Breast epithelium (tissue), 3 donors: ENCODE measurements at regions not wholly inside any gene's neighbourhood (a gene's known extent, or its start where the extent isn't known, plus 50 kb on each side); places are given as distances from the start of the nearest gene placed in this dataset.

ENCODE experiments used
- CTCF ChIP-seq, 3 donors: fragments of 450-650 bp; IDR thresholded peaks; one replicate each; pipeline ENCODE4 v1.5.1; 2016 to 2017; ENCODE audit warnings: antibody characterized with exemption in 3 of 3, mild to moderate bottlenecking in 3 of 3, moderate library complexity in 3 of 3
- POLR2A ChIP-seq: fragments of 450-650 bp; IDR thresholded peaks from one replicate; pipeline ENCODE4 v1.6.1; 2016; ENCODE audit warnings: antibody characterized with exemption, mild to moderate bottlenecking, moderate library complexity
- POLR2AphosphoS5 ChIP-seq, 3 donors: sonication (generic); formaldehyde crosslinking; IDR thresholded peaks; one replicate each; pipeline ENCODE4 v1.6.1; 2017; ENCODE audit warnings: antibody characterized with exemption in 3 of 3

GRCh38 chr2:129667577-129667976 lies 311.9 kb upstream of the RAB6C start:
- TF ChIP-seq CTCF (IDR thresholded peaks at IDR 0.05) (no peak), POLR2A (no peak), POLR2AphosphoS5 (IDR thresholded peaks at IDR 0.05) (no peak)
